H9 (cell line): ENCODE measurements at regions not wholly inside any gene's neighbourhood (a gene's known extent, or its start where the extent isn't known, plus 50 kb on each side); places are given as distances from the start of the nearest gene placed in this dataset.

Experiments used
- DNase-seq: peaks from one replicate; pipeline ENCODE4 v3.0.0-alpha.2; 2017
- H2AFZ ChIP-seq: one replicate; pipeline ENCODE4 v1.6.1; 2013; ENCODE audit warnings: mild to moderate bottlenecking, low read length, control low read depth, moderate library complexity
- H2AK5ac ChIP-seq: 2 replicates; pipeline ENCODE4 v1.6.1; 2013; ENCODE audit warnings: low read length, control low read depth, mixed read lengths; ENCODE audit not compliant: insufficient read length
- H2BK120ac ChIP-seq: one replicate; pipeline ENCODE4 v1.6.1; 2013; ENCODE audit warnings: low read depth, mild to moderate bottlenecking, low read length, control low read depth, inconsistent platforms; ENCODE audit not compliant: poor library complexity, severe bottlenecking
- H2BK12ac ChIP-seq: 2 replicates; pipeline ENCODE4 v1.6.1; 2013; ENCODE audit warnings: low read length, control low read depth, mixed read lengths, low read depth; ENCODE audit not compliant: insufficient read length
- H2BK15ac ChIP-seq: 2 replicates; pipeline ENCODE4 v1.6.1; 2013; ENCODE audit warnings: low read depth, low read length, control low read depth
- H2BK20ac ChIP-seq: one replicate; pipeline ENCODE4 v1.6.1; 2013; ENCODE audit warnings: low read depth, mild to moderate bottlenecking, low read length, control low read depth, inconsistent platforms; ENCODE audit not compliant: poor library complexity, severe bottlenecking
- H2BK5ac ChIP-seq: 2 replicates; pipeline ENCODE4 v1.6.1; 2013; ENCODE audit warnings: low read length, control low read depth, mixed read lengths; ENCODE audit not compliant: insufficient read length
- H3K14ac ChIP-seq: 2 replicates; pipeline ENCODE4 v1.6.1; 2013; ENCODE audit warnings: low read length, control low read depth; ENCODE audit not compliant: insufficient read depth
- H3K18ac ChIP-seq: 2 replicates; pipeline ENCODE4 v1.6.1; 2013; ENCODE audit warnings: low read depth, mild to moderate bottlenecking, mixed read lengths, low read length, control low read depth; ENCODE audit not compliant: insufficient read length
- H3K23ac ChIP-seq: 2 replicates; pipeline ENCODE4 v1.6.1; 2013; ENCODE audit warnings: low read length, control low read depth, mixed read lengths, low read depth; ENCODE audit not compliant: insufficient read length
- H3K23me2 ChIP-seq: 2 replicates; pipeline ENCODE4 v1.6.1; 2013; ENCODE audit warnings: low read depth, mild to moderate bottlenecking, mixed read lengths, low read length, control low read depth; ENCODE audit not compliant: insufficient read length, poor library complexity, severe bottlenecking
- H3K27ac ChIP-seq: 2 replicates; pipeline ENCODE4 v1.5.1; 2013; ENCODE audit warnings: low read length, control low read depth, mixed read lengths, low read depth; ENCODE audit not compliant: insufficient read length
- H3K27me3 ChIP-seq: 2 replicates; pipeline ENCODE4 v1.6.1; 2013; ENCODE audit warnings: low read length, control low read depth, inconsistent platforms; ENCODE audit not compliant: insufficient read depth
- H3K4ac ChIP-seq: 2 replicates; pipeline ENCODE4 v1.6.1; 2013; ENCODE audit warnings: low read depth, mild to moderate bottlenecking, control low read depth, inconsistent platforms, low read length, moderate library complexity
- H3K4me1 ChIP-seq: 2 replicates; pipeline ENCODE4 v1.6.1; 2013; ENCODE audit warnings: low read length, control low read depth, inconsistent platforms; ENCODE audit not compliant: insufficient read depth
- H3K4me2 ChIP-seq: 2 replicates; pipeline ENCODE4 v1.6.1; 2013; ENCODE audit warnings: low read length, control low read depth, mixed read lengths; ENCODE audit not compliant: insufficient read length, insufficient read depth
- H3K56ac ChIP-seq: 2 replicates; pipeline ENCODE4 v1.6.1; 2013; ENCODE audit warnings: low read depth, mild to moderate bottlenecking, mixed read lengths, low read length, control low read depth; ENCODE audit not compliant: insufficient read length
- H3K79me1 ChIP-seq: 2 replicates; pipeline ENCODE4 v1.6.1; 2013; ENCODE audit warnings: low read depth, mild to moderate bottlenecking, moderate library complexity, low read length, control low read depth, inconsistent platforms; ENCODE audit not compliant: insufficient read depth, poor library complexity, severe bottlenecking
- H3K79me2 ChIP-seq: 2 replicates; pipeline ENCODE4 v1.6.1; 2013; ENCODE audit warnings: low read length, control low read depth, inconsistent platforms; ENCODE audit not compliant: insufficient read depth
- H3K9ac ChIP-seq: 2 replicates; pipeline ENCODE4 v1.6.1; 2013; ENCODE audit warnings: low read length, control low read depth, mixed read lengths; ENCODE audit not compliant: insufficient read length; ENCODE audit errors: extremely low read depth
- H3K9me3 ChIP-seq: one replicate; pipeline ENCODE4 v1.6.1; 2013; ENCODE audit warnings: low read depth, low read length, inconsistent platforms; ENCODE audit not compliant: control insufficient read depth
- H3T11ph ChIP-seq: one replicate; pipeline ENCODE4 v1.6.1; 2013; ENCODE audit warnings: mild to moderate bottlenecking, low read length, control low read depth, inconsistent platforms
- H4K20me1 ChIP-seq: one replicate; pipeline ENCODE4 v1.6.1; 2013; ENCODE audit not compliant: control insufficient read depth, insufficient read length, insufficient read depth
- H4K5ac ChIP-seq: 2 replicates; pipeline ENCODE4 v1.6.1; 2013; ENCODE audit warnings: low read depth, mild to moderate bottlenecking, mixed read lengths, low read length, control low read depth; ENCODE audit not compliant: insufficient read length
- H4K8ac ChIP-seq: replicated peaks from 2 replicates; pipeline ENCODE4 v1.6.1; 2013; ENCODE audit warnings: low read length, control low read depth, mixed read lengths, low read depth; ENCODE audit not compliant: insufficient read length
- H4K91ac ChIP-seq: 2 replicates; pipeline ENCODE4 v1.6.1; 2013; ENCODE audit warnings: low read depth, mild to moderate bottlenecking, moderate library complexity, mixed read lengths, low read length, control low read depth; ENCODE audit not compliant: insufficient read length
- H3K27ac Mint-ChIP-seq, 3 experiments: 2 replicates in 2 of 3; 3 replicates in 1 of 3; pipeline ENCODE4 v1.8.0; 2020 to 2021; ENCODE audit warnings: mixed read lengths in 3 of 3, mild to moderate bottlenecking in 1 of 3, moderate library complexity in 1 of 3
- H3K27me3 Mint-ChIP-seq: 2 replicates; pipeline ENCODE4 v1.8.0; 2021; ENCODE audit warnings: low read depth, mild to moderate bottlenecking, moderate library complexity, mixed read lengths
- H3K36me3 Mint-ChIP-seq, 3 experiments: 2 replicates in 2 of 3; 3 replicates in 1 of 3; pipeline ENCODE4 v1.8.0; 2020 to 2021; ENCODE audit warnings: low read depth in 3 of 3, mixed read lengths in 3 of 3; ENCODE audit not compliant: insufficient read depth in 1 of 3
- H3K4me1 Mint-ChIP-seq, 2 experiments: 2 replicates each; pipeline ENCODE4 v1.8.0; 2020; ENCODE audit warnings: mixed read lengths in 2 of 2
- H3K4me3 Mint-ChIP-seq, 2 experiments: 2 replicates in 1 of 2; 3 replicates in 1 of 2; pipeline ENCODE4 v1.8.0; 2020 to 2021; ENCODE audit warnings: mild to moderate bottlenecking in 2 of 2, mixed read lengths in 2 of 2, moderate library complexity in 1 of 2
- H3K9me3 Mint-ChIP-seq, 2 experiments: 2 replicates in 1 of 2; 3 replicates in 1 of 2; pipeline ENCODE4 v1.8.0; 2020; ENCODE audit warnings: mild to moderate bottlenecking in 2 of 2, mixed read lengths in 2 of 2, moderate library complexity in 1 of 2
- CTCF ChIP-seq: fragments of 200-600 bp; sonication (generic); conservative IDR thresholded peaks from 3 replicates; pipeline ENCODE4 v1.8.0; 2021; ENCODE audit warnings: antibody characterized with exemption, mild to moderate bottlenecking
- WGBS: extraction: QIAGEN DNeasy Blood & Tissue Kit; methylation state at CpG from one replicate; pipeline ENCODE4 v1.1.7; 2013; ENCODE audit warnings: missing lambda C conversion rate, low lambda C conversion rate, mixed read lengths; ENCODE audit not compliant: insufficient read length; ENCODE audit errors: extremely low coverage; 5-methylcytosine and 5-hydroxymethylcytosine counted together

- Histone ChIP-seq H2AK5ac (no peak overlapping the region), H3K4me1 (no peaks in the 10 kb centered on the region), H4K5ac (no peak overlapping the region), H3K9me3 (no peaks in the 10 kb centered on the region), H3K23me2 (no peaks in the 10 kb centered on the region), H2BK20ac (no peak overlapping the region), H3K23ac (no peak overlapping the region), H3K4me2 (no peak overlapping the region), H3K4ac (no peak overlapping the region), H4K91ac (no peak overlapping the region), H3T11ph (no peak overlapping the region), H3K56ac (no peak overlapping the region), H3K14ac (no peak overlapping the region), H2BK5ac (no peak overlapping the region), H3K18ac (no peak overlapping the region), H3K27ac (no peak overlapping the region), H3K27me3 (no peaks in the 10 kb centered on the region), H4K8ac (no peak overlapping the region), H2BK15ac (no peak overlapping the region), H3K79me2 (no peaks in the 10 kb centered on the region), H2AFZ (no peak overlapping the region), H2BK12ac (no peak overlapping the region), H4K20me1 (no peaks in the 10 kb centered on the region), H2BK120ac (no peak overlapping the region), H3K79me1 (no peaks in the 10 kb centered on the region), H3K9ac (no peak overlapping the region)
- peak; percentile 12 for DNase-seq
- no CpG with 5 or more reads among the region's 12 CpGs for WGBS
- Mint-ChIP-seq H3K36me3 (peaks cover 0 to 10% (median 0%) of the 10 kb centered on the region in 3 experiments; a peak in 4 of 7 replicates), H3K27me3 (peaks cover 3% of the 10 kb centered on the region), H3K27ac (no peak overlapping the region; a peak in 1 of 7 replicates), H3K4me1 (no peaks in the 10 kb centered on the region), H3K9me3 (peaks cover 2 to 9% of the 10 kb centered on the region in 2 experiments; a peak in 4 of 5 replicates), H3K4me3 (no peak overlapping the region)
- no peak for TF ChIP-seq CTCF
Measured at GRCh38 chr22:49392841-49393510, 434.7 kb downstream of the BRD1 start.
